KG1 (cell line): ENCODE measurements at regions not wholly inside any gene's neighbourhood (a gene's known extent, or its start where the extent isn't known, plus 50 kb on each side); places are given as distances from the start of the nearest gene placed in this dataset.
A peak's percentile ranks its signal among the peaks of the same experiment; 100 is the strongest.
"Not testable (repeated sequence)": the region's sequence is repeated elsewhere in the genome, so short reads cannot be mapped to it uniquely, and the experiment has no call there.

Experiments
- DNase-seq: peaks from one replicate; lab custom pipeline; 2025; lab: John Stamatoyannopoulos, UW

DNA sequence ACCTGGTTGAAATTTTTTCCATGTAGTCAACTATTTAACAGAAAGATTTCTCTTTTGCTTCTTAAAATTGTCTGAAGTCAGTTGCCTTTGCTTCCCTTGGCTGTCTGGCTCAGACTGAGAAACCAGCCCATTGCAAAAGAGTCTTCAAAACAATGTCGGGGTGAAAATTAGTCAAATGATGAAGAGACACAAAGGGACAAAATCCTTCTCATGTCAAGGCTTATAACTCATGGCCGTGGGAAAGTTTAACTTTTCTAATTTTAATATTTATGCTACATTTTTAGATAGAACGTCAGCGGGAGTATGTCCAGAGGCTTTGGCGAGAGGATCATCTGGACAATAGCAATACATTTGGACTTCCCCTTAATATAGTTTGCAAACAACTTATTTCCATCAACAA is 127.2 kb downstream of the CD164 start:
- no peak for DNase-seq

DNA sequence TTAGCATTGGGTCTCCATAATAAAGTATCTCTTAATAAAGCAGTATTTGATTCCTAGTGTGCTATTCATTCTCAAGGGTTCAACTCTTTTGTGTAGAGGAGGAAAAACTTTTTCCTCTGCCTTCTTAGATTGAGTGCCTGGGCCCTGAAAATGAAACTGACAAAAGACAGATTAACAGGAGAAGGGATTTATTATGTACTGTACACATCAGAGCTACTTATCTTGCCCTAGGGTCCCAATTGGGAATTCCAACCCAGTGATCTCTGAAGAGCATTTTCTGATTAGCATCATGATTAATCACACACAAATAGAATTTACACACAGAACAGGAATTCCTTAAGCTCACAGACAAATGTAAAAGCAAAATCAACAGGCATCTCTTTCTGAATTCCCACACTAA is 128.9 kb downstream of the CD164 start:
- no peak for DNase-seq

- DNase-seq, result no peak
These were observed 129.8 kb downstream of the CD164 start for GRCh38 chr6:109252261-109253041.

- no peak for DNase-seq
These were observed 130.4 kb downstream of the CD164 start for GRCh38 chr6:109251839-109252238.

- DNase-seq, result not testable (repeated sequence)
These were observed 131.6 kb downstream of the CD164 start for GRCh38 chr6:109250544-109251156.

GRCh38 chr6:109243863-109244825 is 138.1 kb downstream of the CD164 start:
- no peak for DNase-seq

- DNase-seq, result no peak
These were observed 139.3 kb downstream of the CD164 start for GRCh38 chr6:109242925-109243324.

- DNase-seq, result no peak
These were observed 140.2 kb downstream of the CD164 start for GRCh38 chr6:109242029-109242428.

DNA sequence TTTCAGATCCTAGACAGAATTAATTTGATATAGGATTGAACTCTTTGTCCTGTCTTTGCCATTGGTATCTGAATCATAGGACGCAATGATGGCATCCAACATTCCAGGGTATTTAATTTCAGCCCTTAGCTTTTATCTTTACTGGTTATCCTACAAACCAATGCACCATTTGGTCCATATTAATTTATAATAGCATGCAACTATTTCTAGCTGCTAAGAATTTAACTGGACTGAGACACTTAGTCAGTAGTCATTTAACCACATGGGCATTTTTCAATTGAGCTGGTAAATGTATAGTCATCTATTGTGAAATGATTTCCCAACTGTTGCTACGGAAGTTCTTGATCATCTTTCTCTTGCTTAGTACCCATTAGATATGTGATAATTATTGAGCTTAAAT is 141.1 kb downstream of the CD164 start:
- no peak for DNase-seq

DNA sequence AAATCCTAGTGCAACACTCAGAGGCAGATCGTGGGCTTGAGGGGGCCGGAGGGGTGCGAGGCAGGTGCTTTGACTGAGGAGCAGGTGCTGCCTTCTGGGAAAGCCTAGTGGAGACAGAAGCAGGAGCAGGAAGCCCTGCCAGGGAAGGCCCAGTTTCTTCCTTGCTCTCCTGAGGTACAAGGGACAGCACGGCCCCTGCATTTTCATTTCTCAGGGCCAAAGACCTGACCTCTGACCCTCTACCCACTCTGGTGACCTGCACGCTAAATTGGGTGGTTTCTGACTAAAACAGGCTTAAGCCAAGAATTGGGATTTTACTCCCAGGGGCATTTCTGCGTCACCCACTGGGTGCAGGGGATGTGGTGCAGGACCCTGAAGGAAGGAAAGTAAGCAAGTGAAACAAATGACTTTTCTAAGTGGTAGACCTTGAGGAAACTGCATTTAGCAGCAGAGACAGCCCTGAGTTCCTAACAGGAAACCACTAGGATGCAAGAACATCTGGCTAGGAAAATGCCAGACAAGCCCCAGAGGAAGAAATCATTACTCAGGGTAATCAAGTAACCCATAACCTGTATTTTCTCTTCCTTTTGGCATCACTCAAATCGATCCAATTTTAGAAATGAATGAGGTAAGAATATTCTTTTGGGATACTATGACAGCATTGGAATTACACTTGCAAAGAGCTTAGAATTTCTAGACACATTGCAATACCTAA is 141.7 kb downstream of the CD164 start:
- no peak for DNase-seq

- DNase-seq, result no peak
These were observed 142.5 kb downstream of the CD164 start for GRCh38 chr6:109239651-109240321.

GRCh38 chr6:109239160-109239559 is 143.1 kb downstream of the CD164 start:
- DNase-seq, result no peak

DNA sequence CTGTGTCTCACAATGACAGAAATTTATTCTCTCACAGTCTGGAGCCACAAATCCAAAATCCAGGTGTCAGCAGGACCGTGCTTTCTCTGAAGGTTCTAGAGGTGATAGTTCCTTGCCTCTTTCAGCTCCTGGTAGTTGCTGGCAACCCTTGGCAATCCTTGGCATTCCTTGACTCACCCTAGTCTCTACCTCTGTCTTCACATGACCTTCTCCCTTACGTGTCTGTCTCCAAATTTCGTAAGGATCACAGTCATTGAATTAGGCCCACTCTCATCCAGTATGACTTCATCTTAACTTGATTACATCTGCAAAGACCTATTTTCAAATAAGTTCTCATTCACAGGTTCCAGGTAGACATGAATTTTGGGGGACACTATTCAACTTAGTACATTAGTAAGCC is 143.1 kb downstream of the CEP57L1 start:
- DNase-seq, result no peak

DNA sequence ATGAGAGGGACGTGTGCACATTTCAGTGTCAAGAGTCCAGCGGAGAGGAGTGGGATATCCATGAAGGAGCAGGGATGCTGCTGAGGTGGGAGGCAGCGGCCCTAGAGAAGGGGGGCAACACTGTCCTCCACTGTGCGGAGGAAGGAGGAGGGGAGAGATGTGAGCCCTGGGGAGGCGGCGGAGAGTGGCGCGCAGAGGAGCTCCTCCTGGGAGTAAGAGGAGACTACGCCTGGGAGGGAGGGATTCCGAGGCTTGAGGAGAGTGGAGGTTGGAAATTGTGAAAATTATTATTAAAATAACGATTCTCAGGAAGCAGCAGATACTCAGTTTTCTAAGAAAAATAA is 142.7 kb downstream of the CEP57L1 start:
- no peak for DNase-seq

- DNase-seq, result peak; percentile 60
These were observed 142.0 kb downstream of the CEP57L1 start for GRCh38 chr6:109237077-109237985.

DNA sequence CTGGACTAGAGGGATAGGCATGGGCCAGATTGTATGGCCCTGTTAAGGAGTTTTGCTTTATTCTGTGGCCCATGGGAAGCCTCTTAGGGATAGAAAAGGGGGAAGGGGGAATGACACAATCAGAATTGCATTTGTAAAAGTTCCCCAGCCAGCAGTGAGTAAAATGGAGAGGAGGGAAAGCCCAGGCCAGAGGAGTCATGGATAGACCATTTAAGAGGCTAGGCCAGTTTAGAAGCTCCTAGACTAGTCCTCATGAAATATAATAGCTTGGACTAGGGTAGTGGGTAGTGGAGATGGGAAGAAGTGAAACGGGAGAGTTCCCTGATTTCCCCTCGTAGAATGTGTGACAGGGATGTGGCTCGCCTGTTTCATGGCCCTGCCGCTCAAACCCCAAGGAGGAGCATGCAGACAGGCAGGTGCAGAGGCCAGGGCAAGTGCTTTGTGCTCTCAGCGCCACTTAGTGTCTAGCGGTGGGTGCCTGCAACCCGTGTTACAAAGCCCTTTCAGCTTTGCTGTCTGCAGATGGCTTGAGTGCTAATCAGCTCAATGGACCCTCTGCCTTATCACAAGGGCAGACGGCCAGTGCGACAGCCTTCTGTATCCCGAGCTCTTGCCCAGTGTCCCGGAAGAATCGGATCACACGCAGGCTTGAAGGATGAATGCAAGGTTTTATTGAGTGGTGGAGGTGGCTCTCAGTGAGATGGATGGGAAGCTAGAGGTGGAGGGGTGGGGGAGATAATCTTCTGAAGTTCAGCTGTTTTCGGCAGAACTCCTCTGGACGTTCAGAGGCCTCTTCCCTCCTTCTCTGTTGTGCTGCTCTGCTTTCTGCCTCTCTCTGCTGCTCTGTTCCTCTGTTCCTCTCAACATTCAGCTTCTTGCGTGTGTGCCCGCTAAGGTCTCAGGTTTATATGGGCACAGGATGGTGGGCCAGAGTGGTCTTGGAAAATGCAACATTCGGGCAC is 141.1 kb downstream of the CEP57L1 start:
- DNase-seq, result peak; percentile 40

DNA sequence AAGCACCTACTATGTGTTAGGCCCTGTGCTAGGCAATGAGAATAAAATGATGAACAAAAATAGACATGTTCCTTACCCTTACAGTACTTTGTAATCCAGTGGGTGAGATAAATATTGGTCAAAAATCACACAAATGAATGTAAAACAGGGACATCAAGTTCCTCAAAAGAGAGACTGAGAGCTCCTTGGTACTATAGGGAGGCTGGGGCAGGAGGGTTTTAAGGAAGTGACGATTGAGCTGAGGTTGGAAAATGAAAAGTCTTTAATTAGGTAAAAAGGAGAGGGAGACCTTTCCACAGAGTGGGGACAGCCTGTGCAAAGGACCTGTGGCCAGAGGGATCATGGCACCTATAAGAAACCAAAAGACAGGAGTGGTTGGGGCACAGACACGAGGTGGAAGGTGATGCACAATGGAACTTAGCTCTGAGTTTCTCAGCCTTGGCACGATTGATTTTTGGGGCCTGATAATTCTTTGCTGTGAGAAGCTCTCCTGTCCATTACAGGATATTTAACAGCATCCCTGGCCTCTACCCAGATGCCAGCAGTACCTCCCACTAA is 140.3 kb downstream of the CEP57L1 start:
- no peak for DNase-seq

DNA sequence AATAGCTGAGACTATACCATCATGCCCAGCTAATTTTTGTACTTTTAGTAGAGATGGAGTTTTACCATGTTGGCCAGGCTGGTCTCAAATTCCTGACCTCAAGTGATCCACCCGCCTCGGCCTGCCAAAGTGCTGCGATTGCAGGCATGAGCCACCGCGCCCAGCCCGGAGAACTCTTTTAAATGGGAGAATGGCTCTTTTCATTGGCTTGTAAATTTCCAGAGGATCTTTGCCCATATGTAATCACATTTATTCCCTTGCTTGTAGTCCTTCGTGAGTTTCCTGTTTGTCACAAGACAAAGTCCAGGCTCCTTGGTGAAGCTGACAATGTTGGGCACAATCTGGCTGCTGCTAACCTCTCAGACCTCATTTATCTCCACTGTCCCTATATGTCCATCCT is 135.1 kb downstream of the CEP57L1 start:
- no peak for DNase-seq

DNA sequence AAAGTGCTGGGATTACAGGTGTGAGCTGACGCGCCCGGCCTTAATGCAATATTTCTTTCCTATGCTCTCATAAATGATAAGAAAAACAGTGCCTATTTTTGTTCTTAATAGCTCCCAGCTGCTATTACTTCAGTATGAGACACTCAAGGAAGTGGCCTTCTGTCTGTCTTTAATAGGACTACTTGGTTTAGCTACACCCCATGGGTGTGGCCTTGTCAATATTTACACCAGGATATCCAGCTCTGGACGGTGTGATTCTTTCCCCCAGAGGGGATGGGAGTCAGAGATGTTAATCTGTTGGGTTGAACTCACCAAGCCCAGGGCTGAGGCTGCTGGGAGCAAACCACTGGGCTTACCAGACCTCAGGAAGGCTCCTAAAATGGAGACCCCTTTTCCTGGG is 134.2 kb downstream of the CEP57L1 start:
- no peak for DNase-seq
